ENCODE measurements at regions not wholly inside any gene's neighbourhood (a gene's known extent, or its start where the extent isn't known, plus 50 kb on each side); places are given as distances from the start of the nearest gene placed in this dataset.

GRCh38 chrY:19066447-19067190 is 293.1 kb upstream of the HSFY2 start:
- no peak overlapping the region for H2AFZ ChIP-seq (ENCODE audit: insufficient read depth, low read depth, low read length, poor library complexity, severe bottlenecking)
- H3K36me3 ChIP-seq (replicated peaks in 1 of 2; ENCODE audit: control extremely low read depth in 1 of 2, control insufficient read depth in 1 of 2, extremely low read depth in 1 of 2, insufficient read depth in 2 of 2, low read length in 1 of 2) = no peaks in the 10 kb centered on the region
- no peaks in the 10 kb centered on the region for H3K27me3 ChIP-seq (replicated peaks in 1 of 4; ENCODE audit: control extremely low read depth in 1 of 4, control insufficient read depth in 3 of 4, insufficient read depth in 4 of 4, low read length in 3 of 4)
- Mint-ChIP-seq H3K27ac (no peak overlapping the region), H3K27me3 (no peaks in the 10 kb centered on the region), H3K9me3 (ENCODE audit: insufficient read depth) (no peaks in the 10 kb centered on the region), H3K4me3 (no peak overlapping the region), H3K4me1 (no peaks in the 10 kb centered on the region)
- no peak overlapping the region for H3K27ac ChIP-seq (ENCODE audit: low read length in 2 of 2)
- ATAC-seq (ENCODE audit: low read depth) = no peak
- DNase-seq = no peak
- H3K4me2 ChIP-seq (replicated peaks; ENCODE audit: low read depth, low read length, poor library complexity, severe bottlenecking) = no peak overlapping the region
- H4K20me1 ChIP-seq (ENCODE audit: control insufficient read depth, insufficient read depth, low read length, poor library complexity, severe bottlenecking) = no peaks in the 10 kb centered on the region
- H3K9ac ChIP-seq (ENCODE audit: low read length) = no peak overlapping the region
- ChIA-PET POLR2A (no interaction called here), CTCF (no interaction called here)
- H3K9me3 ChIP-seq (ENCODE audit: control extremely low read depth in 1 of 3, control insufficient read depth in 2 of 3, insufficient read depth in 1 of 3, low read length in 2 of 3) = no peaks in the 10 kb centered on the region
- no peaks in the 10 kb centered on the region for H3K79me2 ChIP-seq (ENCODE audit: control insufficient read depth, insufficient read depth, low read length)
- H3K4me1 ChIP-seq (ENCODE audit: control insufficient read depth in 2 of 2, insufficient read depth in 2 of 2, low read length in 2 of 2) = no peaks in the 10 kb centered on the region
- TF ChIP-seq EZH2 (IDR thresholded peaks at IDR 0.05; ENCODE audit: borderline replicate concordance, insufficient read depth, low read depth, low read length, poor library complexity, severe bottlenecking) = no peak
- TF ChIP-seq, protein P1, sequence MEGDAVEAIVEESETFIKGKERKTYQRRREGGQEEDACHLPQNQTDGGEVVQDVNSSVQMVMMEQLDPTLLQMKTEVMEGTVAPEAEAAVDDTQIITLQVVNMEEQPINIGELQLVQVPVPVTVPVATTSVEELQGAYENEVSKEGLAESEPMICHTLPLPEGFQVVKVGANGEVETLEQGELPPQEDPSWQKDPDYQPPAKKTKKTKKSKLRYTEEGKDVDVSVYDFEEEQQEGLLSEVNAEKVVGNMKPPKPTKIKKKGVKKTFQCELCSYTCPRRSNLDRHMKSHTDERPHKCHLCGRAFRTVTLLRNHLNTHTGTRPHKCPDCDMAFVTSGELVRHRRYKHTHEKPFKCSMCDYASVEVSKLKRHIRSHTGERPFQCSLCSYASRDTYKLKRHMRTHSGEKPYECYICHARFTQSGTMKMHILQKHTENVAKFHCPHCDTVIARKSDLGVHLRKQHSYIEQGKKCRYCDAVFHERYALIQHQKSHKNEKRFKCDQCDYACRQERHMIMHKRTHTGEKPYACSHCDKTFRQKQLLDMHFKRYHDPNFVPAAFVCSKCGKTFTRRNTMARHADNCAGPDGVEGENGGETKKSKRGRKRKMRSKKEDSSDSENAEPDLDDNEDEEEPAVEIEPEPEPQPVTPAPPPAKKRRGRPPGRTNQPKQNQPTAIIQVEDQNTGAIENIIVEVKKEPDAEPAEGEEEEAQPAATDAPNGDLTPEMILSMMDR (IDR thresholded peaks at IDR 0.05) = no peak
- no peak overlapping the region for H3K4me3 ChIP-seq (ENCODE audit: control extremely low read depth in 1 of 5, extremely low read depth in 1 of 5, insufficient read depth in 1 of 5, low read depth in 2 of 5, low read length in 4 of 5)
- intact Hi-C loops (cut with micrococcal nuclease) = no loop called here
- WGBS (ENCODE audit: insufficient coverage) = 71% methylated on average over 3 of the region's 9 CpGs

- ATAC-seq (ENCODE audit: low read depth) (no peak), DNase-seq (no peak)
- no peak for TF ChIP-seq EZH2 (IDR thresholded peaks at IDR 0.05; ENCODE audit: borderline replicate concordance, insufficient read depth, low read depth, low read length, poor library complexity, severe bottlenecking)
- TF ChIP-seq, protein P1 (IDR thresholded peaks at IDR 0.05) = no peak
- H4K20me1 ChIP-seq (ENCODE audit: control insufficient read depth, insufficient read depth, low read length, poor library complexity, severe bottlenecking) = no peaks in the 10 kb centered on the region
- no peaks in the 10 kb centered on the region for H3K4me1 ChIP-seq (ENCODE audit: control insufficient read depth in 2 of 2, insufficient read depth in 2 of 2, low read length in 2 of 2)
- Mint-ChIP-seq H3K4me1 (no peaks in the 10 kb centered on the region), H3K9me3 (ENCODE audit: insufficient read depth) (no peaks in the 10 kb centered on the region), H3K27ac (no peak overlapping the region), H3K27me3 (no peaks in the 10 kb centered on the region), H3K4me3 (no peak overlapping the region)
- H3K9ac ChIP-seq (ENCODE audit: low read length) = no peak overlapping the region
- ChIA-PET CTCF (no interaction called here), POLR2A (no interaction called here)
- 74% methylated on average over 2 of the region's 5 CpGs for WGBS (ENCODE audit: insufficient coverage)
- no peak overlapping the region for H2AFZ ChIP-seq (ENCODE audit: insufficient read depth, low read depth, low read length, poor library complexity, severe bottlenecking)
- H3K4me2 ChIP-seq (replicated peaks; ENCODE audit: low read depth, low read length, poor library complexity, severe bottlenecking) = no peak overlapping the region
- no peak overlapping the region for H3K27ac ChIP-seq (ENCODE audit: low read length in 2 of 2)
- H3K79me2 ChIP-seq (ENCODE audit: control insufficient read depth, insufficient read depth, low read length) = no peaks in the 10 kb centered on the region
- H3K36me3 ChIP-seq (replicated peaks in 1 of 2; ENCODE audit: control extremely low read depth in 1 of 2, control insufficient read depth in 1 of 2, extremely low read depth in 1 of 2, insufficient read depth in 2 of 2, low read length in 1 of 2) = no peaks in the 10 kb centered on the region
- H3K27me3 ChIP-seq (replicated peaks in 1 of 4; ENCODE audit: control extremely low read depth in 1 of 4, control insufficient read depth in 3 of 4, insufficient read depth in 4 of 4, low read length in 3 of 4) = no peaks in the 10 kb centered on the region
- no peaks in the 10 kb centered on the region for H3K9me3 ChIP-seq (ENCODE audit: control extremely low read depth in 1 of 3, control insufficient read depth in 2 of 3, insufficient read depth in 1 of 3, low read length in 2 of 3)
- intact Hi-C loops (cut with micrococcal nuclease) = no loop called here
- H3K4me3 ChIP-seq (ENCODE audit: control extremely low read depth in 1 of 5, extremely low read depth in 1 of 5, insufficient read depth in 1 of 5, low read depth in 2 of 5, low read length in 4 of 5) = no peak overlapping the region
Measured at GRCh38 chrY:19065119-19065518, 291.6 kb upstream of the HSFY2 start.
